Colon (tissue), 2 donors: ENCODE measurements at regions not wholly inside any gene's neighbourhood (a gene's known extent, or its start where the extent isn't known, plus 50 kb on each side); places are given as distances from the start of the nearest gene placed in this dataset.

Experiments used
- FAIRE-seq: peaks from 2 replicates; lab custom pipeline; 2012; peaks lifted over from hg19 to GRCh38; lab: Jason Lieb, UNC
- donor health status: control.
- donor health status: control.

GRCh38 chr5:144950996-144951395 lies 780.3 kb downstream of the KCTD16 start:
- no peak for FAIRE-seq

GRCh38 chr5:144947023-144947422 lies 776.4 kb downstream of the KCTD16 start:
- FAIRE-seq = no peak

GRCh38 chr5:144945503-144945902 lies 774.8 kb downstream of the KCTD16 start:
- no peak for FAIRE-seq

- no peak for FAIRE-seq
These were observed 774.3 kb downstream of the KCTD16 start for GRCh38 chr5:144944936-144945335.

- FAIRE-seq = no peak
These were observed 770.3 kb downstream of the KCTD16 start for GRCh38 chr5:144941004-144941403.

- no peak for FAIRE-seq
These were observed 747.7 kb downstream of the KCTD16 start for GRCh38 chr5:144918371-144918770.

- FAIRE-seq = no peak
These were observed 744.8 kb downstream of the KCTD16 start for GRCh38 chr5:144915452-144915851.

- no peak for FAIRE-seq
These were observed 743.0 kb downstream of the KCTD16 start for GRCh38 chr5:144913661-144914060.

- FAIRE-seq = no peak
These were observed 725.8 kb downstream of the KCTD16 start for GRCh38 chr5:144896473-144896872.

- FAIRE-seq = no peak
These were observed 716.0 kb downstream of the KCTD16 start for GRCh38 chr5:144886668-144887067.

GRCh38 chr5:144882739-144883283 lies 712.1 kb downstream of the KCTD16 start:
- FAIRE-seq = no peak

- no peak for FAIRE-seq
These were observed 709.8 kb downstream of the KCTD16 start for GRCh38 chr5:144880513-144880912.

- no peak for FAIRE-seq
These were observed 706.3 kb downstream of the KCTD16 start for GRCh38 chr5:144876990-144877389.

- no peak for FAIRE-seq
These were observed 702.4 kb downstream of the KCTD16 start for GRCh38 chr5:144873076-144873475.

GRCh38 chr5:144864118-144864517 lies 693.4 kb downstream of the KCTD16 start:
- FAIRE-seq = no peak

- FAIRE-seq = no peak
These were observed 686.8 kb downstream of the KCTD16 start for GRCh38 chr5:144857454-144857853.

GRCh38 chr5:144844086-144844485 lies 673.4 kb downstream of the KCTD16 start:
- no peak for FAIRE-seq

- no peak for FAIRE-seq
These were observed 661.7 kb downstream of the KCTD16 start for GRCh38 chr5:144832416-144832815.

GRCh38 chr5:144831650-144832049 lies 661.0 kb downstream of the KCTD16 start:
- no peak for FAIRE-seq

GRCh38 chr5:144822503-144822902 lies 651.8 kb downstream of the KCTD16 start:
- FAIRE-seq = no peak

- no peak for FAIRE-seq
These were observed 649.6 kb downstream of the KCTD16 start for GRCh38 chr5:144820278-144820677.

- no peak for FAIRE-seq
These were observed 644.5 kb downstream of the KCTD16 start for GRCh38 chr5:144815131-144815530.

- FAIRE-seq = no peak
These were observed 642.1 kb downstream of the KCTD16 start for GRCh38 chr5:144812763-144813162.

GRCh38 chr5:144800169-144800568 lies 629.5 kb downstream of the KCTD16 start:
- no peak for FAIRE-seq

- no peak for FAIRE-seq
These were observed 627.9 kb downstream of the KCTD16 start for GRCh38 chr5:144798595-144798994.
